Fibroblast of skin of abdomen (primary cell): ENCODE measurements at regions not wholly inside any gene's neighbourhood (a gene's known extent, or its start where the extent isn't known, plus 50 kb on each side); places are given as distances from the start of the nearest gene placed in this dataset.
"Not testable (repeated sequence)": the region's sequence is repeated elsewhere in the genome, so short reads cannot be mapped to it uniquely, and the experiment has no call there.

Source experiments
- DNase-seq: peaks from one replicate; pipeline ENCODE4 v3.0.0-alpha.2; 2013

GRCh38 chr15:98088307-98088945, 127.9 kb downstream of the ARRDC4 start:
- DNase-seq, result not testable (repeated sequence)

GRCh38 chr15:98089352-98089751, 128.8 kb downstream of the ARRDC4 start:
- DNase-seq, result not testable (repeated sequence)

DNA sequence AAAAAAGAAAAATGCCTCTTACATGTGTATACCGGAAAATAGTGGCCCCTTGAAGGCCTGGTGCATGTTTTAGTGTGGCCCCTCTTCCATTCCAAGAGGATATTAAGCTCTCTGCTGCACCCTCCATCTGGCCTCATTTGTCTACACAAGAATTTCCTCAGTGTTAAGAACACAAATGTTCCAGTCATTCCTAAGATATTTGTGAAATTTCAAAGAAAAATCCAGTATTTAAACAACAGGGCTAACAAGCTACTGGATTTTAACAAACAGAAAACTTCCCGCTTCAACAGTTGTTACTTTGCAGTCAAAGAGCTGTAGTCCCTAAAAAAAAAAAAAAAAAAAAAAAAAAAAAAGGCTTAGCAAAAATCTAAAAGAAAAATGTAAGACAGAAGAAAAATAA, 137.5 kb downstream of the ARRDC4 start:
- not testable (repeated sequence) for DNase-seq

- DNase-seq, result not testable (repeated sequence)
Measured at GRCh38 chr15:98100606-98101005, 140.1 kb downstream of the ARRDC4 start.

DNA sequence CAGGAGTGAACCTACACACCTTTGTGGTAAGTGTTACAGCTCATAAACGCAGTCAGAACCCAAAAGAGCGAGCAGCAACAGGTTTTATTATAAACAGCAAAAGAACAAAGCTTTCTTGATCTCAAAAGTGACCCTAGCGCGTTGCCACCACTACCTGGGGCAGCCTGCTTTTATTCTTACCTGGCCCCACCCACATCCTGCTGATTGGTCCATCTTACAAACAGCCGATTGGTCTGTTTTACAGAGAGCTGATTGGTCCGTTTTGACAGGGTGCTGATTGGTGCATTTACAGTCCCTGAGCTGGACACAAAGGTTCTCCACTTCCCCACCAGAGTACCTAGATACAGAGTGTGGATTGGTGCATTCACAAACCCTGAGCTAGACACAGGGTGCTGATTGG, 143.1 kb downstream of the ARRDC4 start:
- DNase-seq, result no peak

DNA sequence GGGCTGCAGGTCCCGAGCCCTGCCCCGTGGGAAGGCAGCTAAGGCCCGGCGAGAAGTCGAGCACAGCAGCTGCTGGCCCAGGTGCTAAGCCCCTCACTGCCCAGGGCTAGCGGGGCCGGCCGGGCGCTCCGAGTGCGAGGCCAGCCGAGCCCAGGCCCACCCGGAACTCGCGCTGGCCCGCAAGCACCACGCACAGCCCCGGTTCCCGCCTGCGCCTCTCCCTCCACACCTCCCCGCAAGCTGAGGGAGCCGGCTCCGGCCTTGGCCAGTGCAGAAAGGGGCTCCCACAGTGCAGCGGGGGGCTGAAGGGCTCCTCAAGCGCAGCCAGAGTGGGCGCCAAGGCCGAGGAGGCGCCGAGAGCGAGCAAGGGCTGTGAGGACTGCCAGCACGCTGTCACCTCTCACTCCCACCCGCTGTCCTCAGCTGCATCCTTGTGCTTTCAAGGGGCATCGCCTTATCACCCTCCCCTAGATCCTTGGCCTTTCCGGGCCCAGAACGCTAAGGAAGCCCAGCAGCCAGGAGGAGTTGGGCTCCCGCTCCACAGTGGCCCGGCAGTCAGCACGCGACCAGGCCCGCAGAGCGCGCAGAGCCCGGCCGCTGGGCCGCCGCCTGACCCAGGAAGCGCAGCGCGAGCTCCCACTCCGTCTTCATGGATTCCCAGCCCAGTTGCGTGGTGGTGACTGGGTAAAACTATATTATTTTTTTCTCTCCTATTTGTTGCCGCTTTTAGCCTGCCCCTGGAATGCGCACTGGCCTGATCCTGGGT, 144.1 kb downstream of the ARRDC4 start:
- DNase-seq, result not testable (repeated sequence)

DNA sequence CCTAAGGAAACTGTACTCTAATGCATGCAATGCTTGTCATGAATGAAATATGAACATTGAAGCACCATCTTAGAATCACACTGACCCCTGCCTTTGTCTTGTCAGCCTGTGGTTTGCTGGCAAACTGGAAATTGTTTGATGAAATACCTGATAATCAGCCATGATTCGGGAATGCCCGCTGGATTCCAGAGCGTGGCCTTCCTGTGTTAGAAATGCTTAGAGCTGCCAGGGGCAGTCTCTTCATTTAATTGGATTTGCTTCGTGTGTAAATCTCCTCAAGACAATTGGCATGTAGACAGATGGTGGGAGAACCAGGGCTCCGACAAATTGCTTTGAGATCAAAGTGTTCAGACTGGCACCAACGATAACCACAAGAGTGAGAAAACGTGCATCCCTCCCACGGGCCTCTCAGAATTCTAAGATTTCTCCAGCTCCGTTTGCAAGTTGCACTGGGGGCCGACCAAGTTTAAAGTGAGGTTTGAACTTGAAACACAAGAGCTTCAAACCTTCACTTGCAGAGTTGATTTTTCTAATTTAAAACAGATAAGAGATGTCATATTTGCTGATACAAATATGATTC, 146.2 kb downstream of the ARRDC4 start:
- DNase-seq, result not testable (repeated sequence)

GRCh38 chr15:98111806-98112205, 151.3 kb downstream of the ARRDC4 start:
- DNase-seq, result no peak

DNA sequence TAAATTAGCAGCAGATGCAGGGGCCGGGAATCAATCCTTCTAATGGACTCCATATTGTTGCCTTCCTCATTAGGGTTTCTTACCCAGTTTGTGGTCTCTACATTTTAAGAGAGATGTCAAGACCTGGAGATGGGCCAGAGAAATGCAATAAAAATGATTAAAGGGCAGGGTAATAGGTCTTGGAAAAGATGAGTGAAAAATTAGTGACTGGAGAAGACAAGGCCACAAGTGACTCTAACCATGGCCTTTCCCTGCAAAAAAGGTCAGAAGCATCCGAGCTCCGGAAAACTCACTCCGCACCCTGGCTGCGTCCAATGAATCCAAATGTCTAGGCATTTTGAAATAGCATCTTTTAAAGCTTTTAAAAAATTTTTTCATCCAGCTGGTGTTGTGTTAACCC, 152.8 kb downstream of the ARRDC4 start:
- DNase-seq, result peak; percentile 37

DNA sequence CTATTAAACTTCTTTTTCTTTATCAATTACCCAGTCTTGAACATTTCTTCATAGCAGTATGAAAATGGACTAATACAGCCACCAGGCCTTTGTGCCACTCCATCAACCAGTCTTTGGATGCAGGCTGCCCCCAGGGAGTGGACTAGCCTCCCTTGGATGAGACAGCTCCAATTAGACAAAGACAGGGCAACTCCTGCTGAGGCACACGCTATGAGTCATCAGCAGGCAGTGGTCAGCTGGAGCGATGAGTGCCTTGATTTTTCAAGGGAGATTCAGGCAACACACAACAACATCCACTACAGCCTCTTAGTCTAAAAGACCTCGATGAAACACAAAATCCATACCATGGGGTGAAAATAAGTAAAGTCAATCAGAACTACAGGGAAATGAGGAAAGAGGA, 160.1 kb downstream of the ARRDC4 start:
- DNase-seq, result peak; percentile 11

DNA sequence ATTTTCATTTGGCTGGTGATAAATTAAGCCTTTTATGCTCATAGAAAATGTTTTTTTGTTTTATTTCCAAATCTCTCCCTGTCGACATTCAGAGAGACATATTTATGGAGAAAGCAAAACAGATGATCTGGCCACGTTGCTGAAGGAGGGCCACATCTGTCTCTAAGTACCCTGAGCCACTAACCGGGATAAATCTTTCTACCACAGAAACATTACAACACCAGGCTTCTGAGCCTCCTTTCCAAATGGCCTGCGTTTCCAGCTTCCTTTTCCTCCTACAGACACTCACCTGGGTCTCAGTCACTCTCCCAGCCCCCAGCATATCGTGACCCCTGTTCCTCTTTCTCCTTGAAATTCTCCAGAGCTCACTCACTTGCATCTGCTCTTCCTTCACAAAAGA, 161.0 kb downstream of the ARRDC4 start:
- DNase-seq, result peak; percentile 44

DNA sequence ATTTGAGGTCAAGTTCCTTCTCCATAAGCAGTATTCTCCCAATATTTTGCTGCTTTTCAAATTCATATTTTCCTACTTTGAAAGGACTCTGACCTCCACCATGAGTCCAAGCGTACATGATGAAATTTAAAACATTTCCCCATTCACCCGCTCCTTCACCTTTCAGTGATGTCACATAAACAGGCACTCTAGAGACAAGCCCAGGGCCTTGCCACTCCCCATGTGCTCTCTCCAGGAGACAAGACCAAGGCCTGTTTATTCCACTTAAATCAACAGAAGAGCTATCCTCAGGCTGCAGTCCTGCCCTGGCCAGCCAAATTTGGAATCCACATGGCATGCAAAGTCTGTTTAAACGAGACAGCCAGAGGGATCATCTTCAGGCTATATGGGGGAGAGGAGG, 161.5 kb downstream of the ARRDC4 start:
- DNase-seq, result no peak

DNA sequence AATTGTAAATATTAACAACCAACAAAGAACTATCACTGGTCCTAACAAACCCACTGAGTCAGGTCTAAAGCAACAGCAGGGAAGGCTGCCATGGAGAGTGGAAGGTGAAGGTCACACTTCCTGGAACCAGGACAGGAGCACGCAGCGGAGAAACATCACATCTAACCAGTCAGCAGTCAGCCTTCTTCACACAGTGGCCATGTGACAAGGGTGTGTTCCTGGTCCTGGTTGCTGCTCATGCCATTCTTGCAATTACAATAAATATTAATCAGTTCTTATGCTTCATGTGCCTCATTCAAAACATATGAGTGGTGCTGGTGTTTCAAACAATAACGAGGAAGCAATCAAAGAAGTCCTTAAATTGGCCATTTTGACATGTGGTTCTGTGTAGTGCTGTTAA, 162.8 kb downstream of the ARRDC4 start:
- DNase-seq, result peak; percentile 29

DNA sequence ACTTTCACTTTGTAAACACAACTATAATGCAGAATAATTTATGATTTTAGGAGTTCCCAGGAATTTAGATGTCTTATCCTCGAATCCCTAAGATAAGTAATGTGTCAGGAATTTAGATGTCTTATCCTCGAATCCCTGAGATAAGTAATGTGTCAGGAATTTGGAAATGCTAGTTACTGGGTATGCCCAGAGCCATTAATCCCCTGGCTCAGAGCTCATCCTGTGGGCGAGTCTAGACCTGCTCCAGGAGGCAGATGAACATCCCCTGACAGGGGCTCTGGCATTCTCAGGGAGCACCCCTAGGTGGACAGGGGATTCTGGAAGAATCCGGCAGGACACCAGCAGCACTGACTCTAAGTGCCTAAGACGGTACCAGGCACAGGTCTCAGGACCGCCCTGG, 163.3 kb downstream of the ARRDC4 start:
- DNase-seq, result peak; percentile 74

GRCh38 chr15:98124581-98124980, 164.1 kb downstream of the ARRDC4 start:
- peak; percentile 58 for DNase-seq

GRCh38 chr15:98126326-98127085, 166.0 kb downstream of the ARRDC4 start:
- peak; percentile 17 for DNase-seq

DNA sequence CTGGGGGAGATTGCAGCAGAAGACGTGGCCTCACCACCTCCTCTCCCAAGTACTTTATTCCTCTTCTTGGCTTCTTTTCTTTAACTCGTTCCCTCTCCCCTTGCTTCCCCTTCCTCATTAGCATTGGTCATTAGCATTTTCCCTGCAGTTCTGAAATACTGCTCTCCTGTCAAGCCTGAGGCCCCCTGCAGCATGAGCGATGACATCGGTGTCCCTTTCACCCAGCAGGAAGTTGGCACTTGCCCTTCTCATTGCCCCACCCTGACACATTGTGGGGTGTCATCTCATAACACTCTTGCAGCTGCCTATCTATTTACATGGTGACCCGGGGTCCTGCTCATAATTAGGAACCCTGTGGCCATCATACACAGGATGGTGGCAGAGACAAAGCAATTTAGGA, 167.1 kb downstream of the ARRDC4 start:
- DNase-seq, result no peak

GRCh38 chr15:98131924-98132323, 171.4 kb downstream of the ARRDC4 start:
- no peak for DNase-seq

- no peak for DNase-seq
Measured at GRCh38 chr15:98134905-98135304, 174.4 kb downstream of the ARRDC4 start.

- no peak for DNase-seq
Measured at GRCh38 chr15:98138910-98139309, 178.4 kb downstream of the ARRDC4 start.

- no peak for DNase-seq
Measured at GRCh38 chr15:98139337-98139736, 178.8 kb downstream of the ARRDC4 start.

GRCh38 chr15:98142572-98142971, 182.1 kb downstream of the ARRDC4 start:
- DNase-seq, result no peak

- no peak for DNase-seq
Measured at GRCh38 chr15:98143116-98143515, 182.6 kb downstream of the ARRDC4 start.
